ENCODE measurements at regions not wholly inside any gene's neighbourhood (a gene's known extent, or its start where the extent isn't known, plus 50 kb on each side); places are given as distances from the start of the nearest gene placed in this dataset.

GRCh38 chr6:147712841-147713240 is 204.4 kb downstream of the SAMD5 start:
- whole genome bisulfite sequencing (ENCODE audit: insufficient coverage) = no CpG with 5 or more reads among the region's 2 CpGs
- Histone ChIP-seq H3K36me3 (ENCODE audit: control insufficient read depth in 4 of 4, insufficient read depth in 4 of 4, low read length in 3 of 4) (no peaks in the 10 kb centered on the region), H3K4me1 (ENCODE audit: control extremely low read depth in 1 of 4, control insufficient read depth in 4 of 4, insufficient read depth in 4 of 4, low read length in 3 of 4) (no peaks in the 10 kb centered on the region), H3K9me3 (ENCODE audit: control extremely low read depth in 1 of 5, control insufficient read depth in 4 of 5, insufficient read depth in 2 of 5, low read depth in 1 of 5, low read length in 4 of 5) (peaks cover 0 to 3% (median 0%) of the 10 kb centered on the region in 5 experiments), H3K27me3 (replicated peaks in 2 of 5; ENCODE audit: control insufficient read depth in 4 of 5, insufficient read depth in 5 of 5, low read length in 4 of 5) (peaks cover 0 to 4% (median 2%) of the 10 kb centered on the region in 5 experiments), H3K4me3 (ENCODE audit: control insufficient read depth in 1 of 7, extremely low read depth in 1 of 7, insufficient read depth in 4 of 7, low read depth in 2 of 7, low read length in 6 of 7) (no peak overlapping the region), H3K27ac (ENCODE audit: insufficient read depth in 1 of 2, low read depth in 1 of 2, low read length in 2 of 2, poor library complexity in 1 of 2, severe bottlenecking in 2 of 2) (no peak overlapping the region)
- no peak for DNase-seq
- ChIA-PET CTCF (interaction anchor here (1.0 kb wide), 1 partner anchor 11 kb away, joined by 3 read pairs; no protein-coding TSS in a partner anchor), POLR2A (no interaction called here)

DNA sequence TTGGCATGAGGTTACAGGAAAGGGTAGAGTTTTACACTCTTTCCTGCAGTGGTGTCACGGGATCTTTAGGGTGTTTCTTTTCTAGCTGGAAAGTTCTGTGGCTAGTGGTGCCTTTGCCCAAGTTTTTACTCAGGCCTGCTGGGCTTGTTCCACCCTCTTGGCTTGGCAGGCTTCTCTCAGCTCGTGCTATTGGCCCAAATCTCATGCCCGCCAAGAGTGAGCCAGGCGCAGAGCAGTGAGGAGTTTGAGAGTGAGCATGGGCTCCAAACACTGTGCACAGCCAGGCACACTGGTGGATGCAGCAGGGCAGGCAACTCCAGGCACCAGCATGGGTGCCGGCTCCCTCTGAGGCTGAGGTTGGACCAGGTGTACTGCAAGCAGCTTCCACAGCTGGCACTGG is 206.5 kb downstream of the SAMD5 start:
- Histone ChIP-seq H3K36me3 (ENCODE audit: control insufficient read depth in 4 of 4, insufficient read depth in 4 of 4, low read length in 3 of 4) (no peaks in the 10 kb centered on the region), H3K27me3 (replicated peaks in 2 of 5; ENCODE audit: control insufficient read depth in 4 of 5, insufficient read depth in 5 of 5, low read length in 4 of 5) (peaks cover 0 to 6% (median 4%) of the 10 kb centered on the region in 5 experiments), H3K4me1 (ENCODE audit: control extremely low read depth in 1 of 4, control insufficient read depth in 4 of 4, insufficient read depth in 4 of 4, low read length in 3 of 4) (no peaks in the 10 kb centered on the region), H3K9me3 (ENCODE audit: control extremely low read depth in 1 of 5, control insufficient read depth in 4 of 5, insufficient read depth in 2 of 5, low read depth in 1 of 5, low read length in 4 of 5) (peaks cover 0 to 3% (median 0%) of the 10 kb centered on the region in 5 experiments), H3K4me3 (ENCODE audit: control insufficient read depth in 1 of 7, extremely low read depth in 1 of 7, insufficient read depth in 4 of 7, low read depth in 2 of 7, low read length in 6 of 7) (no peak overlapping the region), H3K27ac (ENCODE audit: insufficient read depth in 1 of 2, low read depth in 1 of 2, low read length in 2 of 2, poor library complexity in 1 of 2, severe bottlenecking in 2 of 2) (no peak overlapping the region)
- ChIA-PET POLR2A (no interaction called here), CTCF (no interaction called here)
- DNase-seq = no peak
- 90% methylated on average over 5 of the region's 5 CpGs for WGBS (ENCODE audit: insufficient coverage)

- Histone ChIP-seq H3K27me3 (replicated peaks in 2 of 5; ENCODE audit: control insufficient read depth in 4 of 5, insufficient read depth in 5 of 5, low read length in 4 of 5) (peaks cover 0 to 6% (median 4%) of the 10 kb centered on the region in 5 experiments), H3K4me3 (ENCODE audit: control insufficient read depth in 1 of 7, extremely low read depth in 1 of 7, insufficient read depth in 4 of 7, low read depth in 2 of 7, low read length in 6 of 7) (no peak overlapping the region), H3K27ac (ENCODE audit: insufficient read depth in 1 of 2, low read depth in 1 of 2, low read length in 2 of 2, poor library complexity in 1 of 2, severe bottlenecking in 2 of 2) (no peak overlapping the region), H3K4me1 (ENCODE audit: control extremely low read depth in 1 of 4, control insufficient read depth in 4 of 4, insufficient read depth in 4 of 4, low read length in 3 of 4) (no peaks in the 10 kb centered on the region), H3K9me3 (ENCODE audit: control extremely low read depth in 1 of 5, control insufficient read depth in 4 of 5, insufficient read depth in 2 of 5, low read depth in 1 of 5, low read length in 4 of 5) (peaks cover 0 to 3% (median 0%) of the 10 kb centered on the region in 5 experiments), H3K36me3 (ENCODE audit: control insufficient read depth in 4 of 4, insufficient read depth in 4 of 4, low read length in 3 of 4) (no peaks in the 10 kb centered on the region)
- WGBS (ENCODE audit: insufficient coverage) = 91% methylated on average over 3 of the region's 4 CpGs
- POLR2A ChIA-PET = no interaction called here
- no peak for DNase-seq
- CTCF ChIA-PET = no interaction called here
These were observed 207.9 kb downstream of the SAMD5 start for GRCh38 chr6:147716434-147716833.

- peaks cover 0 to 6% (median 4%) of the 10 kb centered on the region in 5 experiments for H3K27me3 ChIP-seq (replicated peaks in 2 of 5; ENCODE audit: control insufficient read depth in 4 of 5, insufficient read depth in 5 of 5, low read length in 4 of 5)
- no peak for DNase-seq
- no peaks in the 10 kb centered on the region for H3K36me3 ChIP-seq (ENCODE audit: control insufficient read depth in 4 of 4, insufficient read depth in 4 of 4, low read length in 3 of 4)
- H3K9me3 ChIP-seq (ENCODE audit: control extremely low read depth in 1 of 5, control insufficient read depth in 4 of 5, insufficient read depth in 2 of 5, low read depth in 1 of 5, low read length in 4 of 5) = peaks cover 0 to 9% (median 5%) of the 10 kb centered on the region in 5 experiments
- no peak overlapping the region for H3K27ac ChIP-seq (ENCODE audit: insufficient read depth in 1 of 2, low read depth in 1 of 2, low read length in 2 of 2, poor library complexity in 1 of 2, severe bottlenecking in 2 of 2)
- WGBS (ENCODE audit: insufficient coverage) = 77% methylated on average over 5 of the region's 5 CpGs
- POLR2A ChIA-PET = no interaction called here
- CTCF ChIA-PET = no interaction called here
- no peaks in the 10 kb centered on the region for H3K4me1 ChIP-seq (ENCODE audit: control extremely low read depth in 1 of 4, control insufficient read depth in 4 of 4, insufficient read depth in 4 of 4, low read length in 3 of 4)
- H3K4me3 ChIP-seq (ENCODE audit: control insufficient read depth in 1 of 7, extremely low read depth in 1 of 7, insufficient read depth in 4 of 7, low read depth in 2 of 7, low read length in 6 of 7) = no peak overlapping the region
These were observed 209.5 kb downstream of the SAMD5 start for GRCh38 chr6:147717991-147718390.

GRCh38 chr6:147722158-147722557 is 213.7 kb downstream of the SAMD5 start:
- no peak for DNase-seq
- WGBS (ENCODE audit: insufficient coverage) = 94% methylated on average over 2 of the region's 4 CpGs
- H3K27me3 ChIP-seq (replicated peaks in 2 of 5; ENCODE audit: control insufficient read depth in 4 of 5, insufficient read depth in 5 of 5, low read length in 4 of 5) = peaks cover 0 to 6% (median 5%) of the 10 kb centered on the region in 5 experiments
- H3K4me1 ChIP-seq (ENCODE audit: control extremely low read depth in 1 of 4, control insufficient read depth in 4 of 4, insufficient read depth in 4 of 4, low read length in 3 of 4) = no peaks in the 10 kb centered on the region
- ChIA-PET POLR2A (no interaction called here), CTCF (no interaction called here)
- peaks cover 0 to 12% (median 6%) of the 10 kb centered on the region in 5 experiments for H3K9me3 ChIP-seq (ENCODE audit: control extremely low read depth in 1 of 5, control insufficient read depth in 4 of 5, insufficient read depth in 2 of 5, low read depth in 1 of 5, low read length in 4 of 5)
- no peaks in the 10 kb centered on the region for H3K36me3 ChIP-seq (ENCODE audit: control insufficient read depth in 4 of 4, insufficient read depth in 4 of 4, low read length in 3 of 4)
- H3K4me3 ChIP-seq (ENCODE audit: control insufficient read depth in 1 of 7, extremely low read depth in 1 of 7, insufficient read depth in 4 of 7, low read depth in 2 of 7, low read length in 6 of 7) = no peak overlapping the region
- H3K27ac ChIP-seq (ENCODE audit: insufficient read depth in 1 of 2, low read depth in 1 of 2, low read length in 2 of 2, poor library complexity in 1 of 2, severe bottlenecking in 2 of 2) = no peak overlapping the region

- POLR2A ChIA-PET = no interaction called here
- Histone ChIP-seq H3K4me1 (ENCODE audit: control extremely low read depth in 1 of 4, control insufficient read depth in 4 of 4, insufficient read depth in 4 of 4, low read length in 3 of 4) (no peaks in the 10 kb centered on the region), H3K27me3 (replicated peaks in 2 of 5; ENCODE audit: control insufficient read depth in 4 of 5, insufficient read depth in 5 of 5, low read length in 4 of 5) (peaks cover 0 to 4% (median 0%) of the 10 kb centered on the region in 5 experiments), H3K27ac (ENCODE audit: insufficient read depth in 1 of 2, low read depth in 1 of 2, low read length in 2 of 2, poor library complexity in 1 of 2, severe bottlenecking in 2 of 2) (no peak overlapping the region), H3K4me3 (ENCODE audit: control insufficient read depth in 1 of 7, extremely low read depth in 1 of 7, insufficient read depth in 4 of 7, low read depth in 2 of 7, low read length in 6 of 7) (no peak overlapping the region), H3K36me3 (ENCODE audit: control insufficient read depth in 4 of 4, insufficient read depth in 4 of 4, low read length in 3 of 4) (no peaks in the 10 kb centered on the region), H3K9me3 (ENCODE audit: control extremely low read depth in 1 of 5, control insufficient read depth in 4 of 5, insufficient read depth in 2 of 5, low read depth in 1 of 5, low read length in 4 of 5) (peaks cover 0 to 14% (median 6%) of the 10 kb centered on the region in 5 experiments)
- WGBS (ENCODE audit: insufficient coverage) = 100% methylated on average over 1 of the region's 2 CpGs
- DNase-seq = no peak
- CTCF ChIA-PET = interaction anchor here (0.8 kb wide), 1 partner anchor 11 kb away, joined by 3 read pairs; no protein-coding TSS in a partner anchor
These were observed 216.0 kb downstream of the SAMD5 start for GRCh38 chr6:147724454-147724853.

- Histone ChIP-seq H3K9me3 (ENCODE audit: control extremely low read depth in 1 of 5, control insufficient read depth in 4 of 5, insufficient read depth in 2 of 5, low read depth in 1 of 5, low read length in 4 of 5) (peaks cover 0 to 14% (median 6%) of the 10 kb centered on the region in 5 experiments), H3K27ac (ENCODE audit: insufficient read depth in 1 of 2, low read depth in 1 of 2, low read length in 2 of 2, poor library complexity in 1 of 2, severe bottlenecking in 2 of 2) (no peak overlapping the region), H3K36me3 (ENCODE audit: control insufficient read depth in 4 of 4, insufficient read depth in 4 of 4, low read length in 3 of 4) (no peaks in the 10 kb centered on the region), H3K4me1 (ENCODE audit: control extremely low read depth in 1 of 4, control insufficient read depth in 4 of 4, insufficient read depth in 4 of 4, low read length in 3 of 4) (no peaks in the 10 kb centered on the region), H3K4me3 (ENCODE audit: control insufficient read depth in 1 of 7, extremely low read depth in 1 of 7, insufficient read depth in 4 of 7, low read depth in 2 of 7, low read length in 6 of 7) (no peak overlapping the region), H3K27me3 (replicated peaks in 2 of 5; ENCODE audit: control insufficient read depth in 4 of 5, insufficient read depth in 5 of 5, low read length in 4 of 5) (peaks cover 0 to 6% (median 4%) of the 10 kb centered on the region in 5 experiments)
- ChIA-PET CTCF (no interaction called here), POLR2A (no interaction called here)
- no peak for DNase-seq
- WGBS (ENCODE audit: insufficient coverage) = 73% methylated on average over 2 of the region's 3 CpGs
These were observed 217.9 kb downstream of the SAMD5 start for GRCh38 chr6:147726342-147726741.

All from common myeloid progenitor, CD34-positive (primary cell).